Activated T-cell treated with anti-CD3 and anti-CD28 coated beads, Interleukin-2, amount 50 U/mL, for 1 hour (primary cell): ENCODE measurements at regions not wholly inside any gene's neighbourhood (a gene's known extent, or its start where the extent isn't known, plus 50 kb on each side); places are given as distances from the start of the nearest gene placed in this dataset.
"Not testable (repeated sequence)": the region's sequence is repeated elsewhere in the genome, so short reads cannot be mapped to it uniquely, and the experiment has no call there.

Experiments used
- DNase-seq: peaks from one replicate; pipeline ENCODE4 v3.0.0-alpha.2; 2020

GRCh38 chr6:14401246-14401645 lies 283.7 kb downstream of the CD83 start:
- no peak for DNase-seq

GRCh38 chr6:14406614-14407331 lies 289.2 kb downstream of the CD83 start:
- no peak for DNase-seq

GRCh38 chr6:14408446-14408845 lies 290.9 kb downstream of the CD83 start:
- no peak for DNase-seq

- DNase-seq: no peak
These were observed 294.5 kb downstream of the CD83 start for GRCh38 chr6:14412026-14412425.

- no peak for DNase-seq
These were observed 297.9 kb downstream of the CD83 start for GRCh38 chr6:14415452-14415851.

- DNase-seq: no peak
These were observed 299.8 kb downstream of the CD83 start for GRCh38 chr6:14417377-14417776.

GRCh38 chr6:14419224-14419623 lies 301.7 kb downstream of the CD83 start:
- not testable (repeated sequence) for DNase-seq

GRCh38 chr6:14422061-14422460 lies 304.5 kb downstream of the CD83 start:
- DNase-seq: no peak

- DNase-seq: no peak
These were observed 305.3 kb downstream of the CD83 start for GRCh38 chr6:14422917-14423316.

GRCh38 chr6:14423330-14423729 lies 305.8 kb downstream of the CD83 start:
- DNase-seq: no peak

- DNase-seq: no peak
These were observed 306.4 kb downstream of the CD83 start for GRCh38 chr6:14423955-14424354.

- no peak for DNase-seq
These were observed 308.2 kb downstream of the CD83 start for GRCh38 chr6:14425805-14426204.

- no peak for DNase-seq
These were observed 308.7 kb downstream of the CD83 start for GRCh38 chr6:14426281-14426680.

- no peak for DNase-seq
These were observed 310.7 kb downstream of the CD83 start for GRCh38 chr6:14428269-14428668.

- no peak for DNase-seq
These were observed 311.8 kb downstream of the CD83 start for GRCh38 chr6:14429396-14429795.

- no peak for DNase-seq
These were observed 312.6 kb downstream of the CD83 start for GRCh38 chr6:14430218-14430617.

- DNase-seq: no peak
These were observed 314.1 kb downstream of the CD83 start for GRCh38 chr6:14431385-14432330.

- no peak for DNase-seq
These were observed 317.5 kb downstream of the CD83 start for GRCh38 chr6:14434916-14435690.

GRCh38 chr6:14436592-14437132 lies 319.1 kb downstream of the CD83 start:
- no peak for DNase-seq

- no peak for DNase-seq
These were observed 321.8 kb downstream of the CD83 start for GRCh38 chr6:14439419-14439818.

- no peak for DNase-seq
These were observed 322.8 kb downstream of the CD83 start for GRCh38 chr6:14440215-14440910.
